Caco-2 (cell line): ENCODE measurements at regions not wholly inside any gene's neighbourhood (a gene's known extent, or its start where the extent isn't known, plus 50 kb on each side); places are given as distances from the start of the nearest gene placed in this dataset.

Experiments
- BruUV-seq: library from RNA; stranded (reverse); fragments of 400-500 nt; replicated peaks from 2 replicates; lab custom pipeline; 2021; lab: Mats Ljungman, UMichigan
- CTCF ChIA-PET: fragments of 300-600 bp; sonication (Branson Sonifier 250); formaldehyde crosslinking; loops from one replicate; lab custom pipeline; 2022; ENCODE audit warnings: antibody characterized with exemption; lab: Charles Lee
- POLR2A ChIA-PET: fragments of 300-600 bp; sonication (Branson Sonifier 250); formaldehyde crosslinking; loops from one replicate; lab custom pipeline; 2022; ENCODE audit warnings: antibody characterized with exemption; lab: Charles Lee
- DNase-seq, 2 experiments: peaks; one replicate each; pipeline versions ENCODE4 v3.0.0 to v3.0.0-alpha.2; 2020 to 2022
- H3K27me3 ChIP-seq: replicated peaks from 2 replicates; pipeline ENCODE4 v1.6.0; 2011; ENCODE audit warnings: low read length; ENCODE audit not compliant: control insufficient read depth, insufficient read depth
- H3K36me3 ChIP-seq: 2 replicates; pipeline ENCODE4 v1.5.1; 2011; ENCODE audit warnings: low read length; ENCODE audit not compliant: control insufficient read depth, insufficient read depth
- H3K4me1 ChIP-seq: fragments of 250-450 bp; sonication (Bioruptor Pico); 2 replicates; pipeline ENCODE4 v1.5.1; 2020; ENCODE audit warnings: mild to moderate bottlenecking
- H3K4me3 ChIP-seq: 2 replicates; pipeline ENCODE4 v1.5.1; 2011; ENCODE audit warnings: low read depth, mild to moderate bottlenecking, control low read depth, low read length
- H3K9me3 ChIP-seq: fragments of 250-450 bp; sonication (Bioruptor Pico); 2 replicates; pipeline ENCODE4 v1.5.1; 2020; ENCODE audit warnings: mild to moderate bottlenecking, moderate library complexity
- H3K27ac Mint-ChIP-seq: one replicate; pipeline ENCODE4 v1.8.0; 2022; ENCODE audit warnings: mixed read lengths; ENCODE audit not compliant: unreplicated experiment
- H3K27me3 Mint-ChIP-seq: one replicate; pipeline ENCODE4 v1.8.0; 2022; ENCODE audit warnings: mixed read lengths; ENCODE audit not compliant: insufficient read depth, unreplicated experiment
- H3K36me3 Mint-ChIP-seq: one replicate; pipeline ENCODE4 v1.8.0; 2022; ENCODE audit warnings: mild to moderate bottlenecking, mixed read lengths; ENCODE audit not compliant: insufficient read depth, unreplicated experiment
- H3K4me1 Mint-ChIP-seq: one replicate; pipeline ENCODE4 v1.8.0; 2022; ENCODE audit warnings: low read depth, mixed read lengths; ENCODE audit not compliant: unreplicated experiment
- H3K4me3 Mint-ChIP-seq: one replicate; pipeline ENCODE4 v1.8.0; 2022; ENCODE audit warnings: mild to moderate bottlenecking, moderate library complexity, mixed read lengths; ENCODE audit not compliant: unreplicated experiment
- H3K9me3 Mint-ChIP-seq: one replicate; pipeline ENCODE4 v1.8.0; 2022; ENCODE audit warnings: mixed read lengths; ENCODE audit not compliant: unreplicated experiment
- CTCF ChIP-seq, 2 experiments: fragments of 200-600 bp in 1 of 2; IDR thresholded peaks; 1 replicate in 1 of 2; 2 replicates in 1 of 2; pipeline versions ENCODE4 v1.5.1 to v1.8.0; 2011 to 2022; ENCODE audit warnings: antibody characterized with exemption in 1 of 2, control low read depth in 1 of 2, inconsistent platforms in 1 of 2, low read depth in 1 of 2, low read length in 1 of 2, mild to moderate bottlenecking in 1 of 2, moderate library complexity in 1 of 2; ENCODE audit not compliant: insufficient read depth in 1 of 2, severe bottlenecking in 1 of 2, unreplicated experiment in 1 of 2
- intact Hi-C: fragments of 100-400 bp; cut with micrococcal nuclease; formaldehyde crosslinking; loops from one replicate; pipeline ENCODE4 v1.10.0; 2022; ENCODE audit not compliant: unreplicated experiment

DNA sequence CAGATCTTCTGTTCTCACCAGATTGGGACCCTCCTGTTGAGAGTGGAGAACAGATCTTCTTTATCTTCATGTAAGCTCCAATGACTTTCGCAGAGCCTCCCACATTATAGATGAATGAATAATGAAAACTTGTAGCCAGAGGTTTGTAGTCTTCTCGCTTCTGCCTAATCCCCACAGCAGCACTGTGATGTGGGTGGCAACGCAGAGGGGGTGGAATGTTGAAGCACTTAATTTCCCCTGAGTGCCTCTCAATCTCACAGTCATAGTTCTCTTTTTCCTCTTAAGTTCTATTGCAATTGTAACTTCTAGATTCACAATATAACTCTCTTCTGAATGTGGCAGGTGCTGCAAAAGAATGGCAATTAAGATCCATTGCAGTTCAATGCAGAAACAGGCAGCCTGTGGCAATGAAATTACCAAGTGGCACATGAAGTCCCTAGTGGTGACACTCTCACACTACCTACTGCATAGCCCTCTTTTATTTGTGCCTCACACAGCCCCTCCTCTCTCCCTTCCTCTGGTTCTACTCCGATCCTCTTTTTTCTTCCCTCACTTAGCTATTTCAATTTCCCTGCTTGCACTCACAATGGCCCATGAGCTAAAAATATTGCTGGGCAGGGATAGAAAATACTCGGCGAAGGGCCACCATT lies 281.9 kb downstream of the UBE3D start:
- peaks cover 5% of the 10 kb centered on the region for H3K27me3 Mint-ChIP-seq
- no peak overlapping the region for H3K27ac Mint-ChIP-seq
- BruUV-seq = no TSS peak
- ChIA-PET POLR2A (no interaction called here), CTCF (no interaction called here)
- intact Hi-C loops = loop anchor here (10.0 kb wide), 1 partner anchor 271 kb away; no protein-coding TSS in a partner anchor
- no peaks in the 10 kb centered on the region for H3K4me1 Mint-ChIP-seq
- Histone ChIP-seq H3K27me3 (no peaks in the 10 kb centered on the region), H3K9me3 (no peaks in the 10 kb centered on the region), H3K36me3 (no peaks in the 10 kb centered on the region), H3K4me3 (no peak overlapping the region), H3K4me1 (no peaks in the 10 kb centered on the region)
- H3K36me3 Mint-ChIP-seq = no peaks in the 10 kb centered on the region
- H3K9me3 Mint-ChIP-seq = no peaks in the 10 kb centered on the region
- peak in 1 of 2 experiments; percentile 9 for DNase-seq
- peak; percentile 23 to 39 for TF ChIP-seq CTCF (IDR thresholded peaks at IDR 0.05; ENCODE audit: insufficient read depth in 1 of 2, low read depth in 1 of 2, low read length in 1 of 2, severe bottlenecking in 1 of 2, unreplicated experiment in 1 of 2)
- no peak overlapping the region for H3K4me3 Mint-ChIP-seq

DNA sequence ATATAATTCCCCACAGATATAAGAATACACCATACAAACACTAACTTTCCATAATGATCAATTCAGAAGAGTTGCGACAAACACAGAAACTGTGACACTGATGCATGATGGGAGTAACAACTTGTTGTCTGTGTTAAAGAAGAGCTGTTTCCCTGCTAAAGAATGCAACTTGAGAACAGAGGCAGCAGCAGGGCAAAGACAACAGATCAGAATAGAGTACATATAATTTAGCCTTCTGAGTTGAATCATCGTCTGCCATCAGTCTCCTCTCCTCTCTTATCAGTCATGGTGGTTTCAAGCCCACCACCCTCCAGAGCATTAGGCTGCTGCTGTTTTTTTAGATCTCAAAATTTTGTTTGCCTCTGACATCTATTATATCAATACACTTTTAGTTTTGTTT lies 280.4 kb downstream of the UBE3D start:
- DNase-seq = no peak
- Mint-ChIP-seq H3K4me3 (no peak overlapping the region), H3K9me3 (no peaks in the 10 kb centered on the region), H3K27ac (no peak overlapping the region), H3K27me3 (peaks cover 5% of the 10 kb centered on the region), H3K36me3 (no peaks in the 10 kb centered on the region), H3K4me1 (no peaks in the 10 kb centered on the region)
- CTCF ChIA-PET = no interaction called here
- no peaks in the 10 kb centered on the region for H3K4me1 ChIP-seq
- H3K4me3 ChIP-seq = no peak overlapping the region
- POLR2A ChIA-PET = no interaction called here
- H3K27me3 ChIP-seq = no peaks in the 10 kb centered on the region; the same call in 1 of the 2 replicates
- H3K36me3 ChIP-seq = no peaks in the 10 kb centered on the region
- no peak for TF ChIP-seq CTCF (IDR thresholded peaks at IDR 0.05; ENCODE audit: insufficient read depth in 1 of 2, low read depth in 1 of 2, low read length in 1 of 2, severe bottlenecking in 1 of 2, unreplicated experiment in 1 of 2)
- no TSS peak for BruUV-seq
- no peaks in the 10 kb centered on the region for H3K9me3 ChIP-seq
- intact Hi-C loops = loop anchor here (10.0 kb wide), 1 partner anchor 270 kb away; no protein-coding TSS in a partner anchor

DNA sequence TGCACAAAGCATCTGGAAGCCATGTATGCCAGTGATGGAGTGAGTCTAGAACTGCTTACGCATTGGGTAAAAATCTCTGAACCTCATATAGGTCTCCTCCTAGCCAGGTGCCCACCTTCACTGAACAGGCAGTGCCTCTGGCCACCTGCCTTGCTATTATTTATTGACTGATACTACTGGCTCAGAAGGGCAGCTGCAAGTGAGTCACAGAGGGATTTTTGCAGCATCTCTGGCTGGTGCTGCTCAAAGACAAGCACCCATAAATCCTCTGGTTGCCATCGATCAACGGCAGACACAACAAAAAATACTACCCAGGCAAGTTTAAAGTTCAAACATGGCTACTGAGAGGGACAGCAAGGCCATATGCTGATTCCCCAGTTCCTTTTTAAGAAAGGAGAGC lies 279.4 kb downstream of the UBE3D start:
- Mint-ChIP-seq H3K27me3 (peaks cover 5% of the 10 kb centered on the region), H3K4me3 (no peak overlapping the region), H3K27ac (no peak overlapping the region), H3K36me3 (no peaks in the 10 kb centered on the region), H3K4me1 (no peaks in the 10 kb centered on the region), H3K9me3 (no peaks in the 10 kb centered on the region)
- POLR2A ChIA-PET = no interaction called here
- no peaks in the 10 kb centered on the region for H3K4me1 ChIP-seq
- no peaks in the 10 kb centered on the region; the same call in 1 of the 2 replicates for H3K27me3 ChIP-seq
- no peak for TF ChIP-seq CTCF (IDR thresholded peaks at IDR 0.05; ENCODE audit: insufficient read depth in 1 of 2, low read depth in 1 of 2, low read length in 1 of 2, severe bottlenecking in 1 of 2, unreplicated experiment in 1 of 2)
- CTCF ChIA-PET = no interaction called here
- no peak overlapping the region for H3K4me3 ChIP-seq
- intact Hi-C loops = loop anchor here (10.0 kb wide), 1 partner anchor 269 kb away; no protein-coding TSS in a partner anchor
- no peaks in the 10 kb centered on the region for H3K36me3 ChIP-seq
- BruUV-seq = no TSS peak
- no peaks in the 10 kb centered on the region for H3K9me3 ChIP-seq
- DNase-seq = no peak
